IMR-90 (cell line): ENCODE measurements at regions not wholly inside any gene's neighbourhood (a gene's known extent, or its start where the extent isn't known, plus 50 kb on each side); places are given as distances from the start of the nearest gene placed in this dataset.

Experiments
- ATAC-seq: fragments of 200-7000 bp; cut with Tn5 transposase; 2 replicates; pipeline ENCODE4 v1.9.1; 2020; ENCODE audit warnings: low read depth, mild to moderate bottlenecking, moderate library complexity
- BruUV-seq: library from RNA; stranded (reverse); fragments of 400-500 nt; replicated peaks from 2 replicates; lab custom pipeline; 2021; lab: Mats Ljungman, UMichigan
- CTCF ChIA-PET: fragments of 300-600 bp; formaldehyde crosslinking; extraction: SDS; loops from one replicate; lab custom pipeline; 2021; ENCODE audit warnings: antibody characterized with exemption; lab: Yijun Ruan, JAX
- POLR2A ChIA-PET: fragments of 300-600 bp; sonication (Branson Sonifier 250); formaldehyde crosslinking; loops from one replicate; lab custom pipeline; 2022; ENCODE audit warnings: antibody characterized with exemption; ENCODE audit not compliant: unreplicated experiment; lab: Charles Lee
- DNase-seq: peaks from one replicate; pipeline ENCODE4 v3.0.0; 2013
- H2AFZ ChIP-seq: replicated peaks from 2 replicates; pipeline ENCODE3; 2013; ENCODE audit warnings: low read length, mild to moderate bottlenecking; ENCODE audit not compliant: poor library complexity
- H2AK5ac ChIP-seq: 2 replicates; pipeline ENCODE4 v1.6.1; 2013; ENCODE audit warnings: low read depth, low read length, inconsistent platforms
- H2AK9ac ChIP-seq: replicated peaks from 2 replicates; pipeline ENCODE3; 2013; ENCODE audit warnings: mild to moderate bottlenecking, low read depth, low read length, moderate library complexity; ENCODE audit not compliant: poor library complexity
- H2BK120ac ChIP-seq: 2 replicates; pipeline ENCODE4 v1.6.1; 2013; ENCODE audit warnings: low read depth, low read length, inconsistent platforms
- H2BK15ac ChIP-seq: 3 replicates; pipeline ENCODE4 v1.6.1; 2013; ENCODE audit warnings: low read depth, low read length, inconsistent platforms
- H2BK20ac ChIP-seq: 2 replicates; pipeline ENCODE4 v1.6.1; 2013; ENCODE audit warnings: low read depth, mild to moderate bottlenecking, inconsistent platforms, low read length, moderate library complexity
- H2BK5ac ChIP-seq: 2 replicates; pipeline ENCODE4 v1.6.1; 2013; ENCODE audit warnings: mild to moderate bottlenecking, low read depth, low read length, inconsistent platforms; ENCODE audit not compliant: poor library complexity, severe bottlenecking
- H3K14ac ChIP-seq: replicated peaks from 2 replicates; pipeline ENCODE4 v1.6.1; 2013; ENCODE audit warnings: low read depth, low read length, inconsistent platforms
- H3K18ac ChIP-seq: 2 replicates; pipeline ENCODE4 v1.6.1; 2013; ENCODE audit warnings: low read depth, low read length, control low read depth
- H3K23ac ChIP-seq: 2 replicates; pipeline ENCODE4 v1.6.1; 2013; ENCODE audit warnings: low read depth, low read length, inconsistent platforms
- H3K27ac ChIP-seq: 2 replicates; pipeline ENCODE4 v1.5.1; 2013; ENCODE audit warnings: mild to moderate bottlenecking, control low read depth, low read length; ENCODE audit not compliant: insufficient read depth
- H3K27me3 ChIP-seq: 2 replicates; pipeline ENCODE4 v1.6.1; 2013; ENCODE audit warnings: low read length; ENCODE audit not compliant: control insufficient read depth, insufficient read depth
- H3K36me3 ChIP-seq: 2 replicates; pipeline ENCODE4 v1.6.1; 2013; ENCODE audit warnings: low read length, mixed read lengths; ENCODE audit not compliant: control insufficient read depth, insufficient read depth
- H3K4ac ChIP-seq: 2 replicates; pipeline ENCODE4 v1.6.1; 2013; ENCODE audit warnings: low read depth, low read length, inconsistent platforms
- H3K4me1 ChIP-seq: 2 replicates; pipeline ENCODE4 v1.6.1; 2013; ENCODE audit warnings: low read length, mixed read lengths; ENCODE audit not compliant: control insufficient read depth, insufficient read depth
- H3K4me2 ChIP-seq: 2 replicates; pipeline ENCODE4 v1.6.1; 2013; ENCODE audit warnings: low read depth, mild to moderate bottlenecking, control low read depth, low read length, moderate library complexity
- H3K4me3 ChIP-seq: 2 replicates; pipeline ENCODE4 v1.5.1; 2013; ENCODE audit warnings: low read depth, mild to moderate bottlenecking, control low read depth, low read length, moderate library complexity; ENCODE audit not compliant: insufficient read depth
- H3K56ac ChIP-seq: 2 replicates; pipeline ENCODE4 v1.6.1; 2013; ENCODE audit warnings: low read length, inconsistent platforms; ENCODE audit not compliant: insufficient read depth; ENCODE audit errors: extremely low read depth
- H3K79me1 ChIP-seq, 2 experiments: 2 replicates each; pipeline ENCODE4 v1.6.1; 2013; ENCODE audit warnings: low read length in 2 of 2, inconsistent platforms in 1 of 2, low read depth in 1 of 2
- H3K9ac ChIP-seq: 2 replicates; pipeline ENCODE4 v1.6.1; 2013; ENCODE audit warnings: low read depth, low read length, control low read depth
- H3K9me1 ChIP-seq: 2 replicates; pipeline ENCODE4 v1.6.1; 2013; ENCODE audit warnings: low read length, inconsistent platforms; ENCODE audit not compliant: insufficient read depth
- H3K9me3 ChIP-seq: 2 replicates; pipeline ENCODE4 v1.6.1; 2013; ENCODE audit warnings: low read length; ENCODE audit not compliant: control insufficient read depth, insufficient read depth
- H4K20me1 ChIP-seq: 2 replicates; pipeline ENCODE4 v1.6.1; 2013; ENCODE audit warnings: low read length, inconsistent platforms; ENCODE audit not compliant: insufficient read depth
- H4K5ac ChIP-seq: 2 replicates; pipeline ENCODE4 v1.6.1; 2013; ENCODE audit warnings: mild to moderate bottlenecking, low read depth, low read length, control low read depth
- H4K8ac ChIP-seq, 2 experiments: 2 replicates each; pipeline ENCODE4 v1.6.1; 2013; ENCODE audit warnings: low read depth in 2 of 2, low read length in 2 of 2, control low read depth in 1 of 2, inconsistent platforms in 1 of 2
- H4K91ac ChIP-seq: 2 replicates; pipeline ENCODE4 v1.6.1; 2013; ENCODE audit warnings: low read depth, low read length, inconsistent platforms; ENCODE audit not compliant: insufficient read depth
- BHLHE40 ChIP-seq: fragments of 150-350 bp; IDR thresholded peaks from 2 replicates; pipeline ENCODE4 v1.6.1; 2016; ENCODE audit warnings: mild to moderate bottlenecking, low read depth, low read length
- CEBPB ChIP-seq: IDR thresholded peaks from 2 replicates; pipeline ENCODE4 v1.6.1; 2012; ENCODE audit warnings: low read depth, low read length, improper control_type of control experiment
- CHD1 ChIP-seq: IDR thresholded peaks from 2 replicates; pipeline ENCODE4 v1.6.1; 2012; ENCODE audit warnings: low read depth, low read length, improper control_type of control experiment
- FOS ChIP-seq: fragments of 150-350 bp; IDR thresholded peaks from 2 replicates; pipeline ENCODE4 v1.6.1; 2016; ENCODE audit warnings: low read depth, low read length
- MAFK ChIP-seq: IDR thresholded peaks from 2 replicates; pipeline ENCODE4 v1.6.1; 2012; ENCODE audit warnings: low read depth, low read length, improper control_type of control experiment
- MAZ ChIP-seq: IDR thresholded peaks from 2 replicates; pipeline ENCODE4 v1.6.1; 2012; ENCODE audit warnings: low read depth, mild to moderate bottlenecking, low read length, improper control_type of control experiment, moderate library complexity, borderline replicate concordance
- MXI1 ChIP-seq: IDR thresholded peaks from 2 replicates; pipeline ENCODE4 v1.6.1; 2012; ENCODE audit warnings: low read depth, mild to moderate bottlenecking, low read length, moderate library complexity, borderline replicate concordance
- POLR2A ChIP-seq: IDR thresholded peaks from 2 replicates; pipeline ENCODE4 v1.6.1; 2012; ENCODE audit warnings: mild to moderate bottlenecking, low read depth, low read length
- RAD21 ChIP-seq: IDR thresholded peaks from 2 replicates; pipeline ENCODE4 v1.6.1; 2012; ENCODE audit warnings: low read length, improper control_type of control experiment
- RCOR1 ChIP-seq: IDR thresholded peaks from 2 replicates; pipeline ENCODE4 v1.6.1; 2012; ENCODE audit warnings: mild to moderate bottlenecking, low read length, improper control_type of control experiment; ENCODE audit not compliant: insufficient replicate concordance
- RFX5 ChIP-seq: IDR thresholded peaks from 2 replicates; pipeline ENCODE4 v1.8.0; 2012; ENCODE audit warnings: low read depth, mild to moderate bottlenecking, low read length, moderate library complexity
- WGBS, 2 experiments: methylation state at CpG; one replicate each; pipeline versions ENCODE4 v1.1.5 to v1.1.7; 2013; ENCODE audit warnings: missing lambda C conversion rate in 2 of 2; ENCODE audit not compliant: insufficient read length in 1 of 2; ENCODE audit errors: extremely low coverage in 2 of 2; 5-methylcytosine and 5-hydroxymethylcytosine counted together
- dilution Hi-C: fragments of 300-500 bp; cut with HindIII; formaldehyde crosslinking; loops from one replicate; pipeline ENCODE4 v1.14.3; 2018; ENCODE audit warnings: low sequenced_read_pairs; ENCODE audit not compliant: unreplicated experiment
- in situ Hi-C: fragments of 300-500 bp; cut with MboI; formaldehyde crosslinking; loops from 3 replicates; pipeline ENCODE4 v1.14.3; 2019; ENCODE audit warnings: low sequenced_read_pairs, inconsistent platforms, mixed read lengths
- intact Hi-C: fragments of 100-400 bp; cut with micrococcal nuclease; formaldehyde crosslinking; loops from 2 replicates; pipeline ENCODE4 v1.10.0; 2022
- TF ChIP-seq, protein P1 (sequence below): conservative IDR thresholded peaks from 2 replicates; pipeline ENCODE4 v1.5.1; 2012; ENCODE audit warnings: mild to moderate bottlenecking, low read depth, low read length, improper control_type of control experiment
- TF ChIP-seq, protein P2 (sequence below): fragments of 150-350 bp; IDR thresholded peaks from 2 replicates; pipeline ENCODE4 v1.6.1; 2016; ENCODE audit warnings: low read depth, mild to moderate bottlenecking, low read length, moderate library complexity, borderline replicate concordance

GRCh38 chr10:125428054-125428453, 254.9 kb downstream of the TEX36 start:
- Histone ChIP-seq H4K20me1 (no peaks in the 10 kb centered on the region), H3K36me3 (no peaks in the 10 kb centered on the region), H4K8ac (no peak overlapping the region), H3K14ac (no peak overlapping the region), H3K27me3 (peaks cover 3% of the 10 kb centered on the region), H2AFZ (no peak overlapping the region), H3K9me3 (no peaks in the 10 kb centered on the region; the same call in 1 of the 2 replicates), H3K79me1 (no peaks in the 10 kb centered on the region), H3K9ac (no peak overlapping the region), H4K91ac (no peak overlapping the region), H3K9me1 (no peaks in the 10 kb centered on the region), H3K27ac (no peak overlapping the region), H2BK15ac (no peak overlapping the region), H3K23ac (no peak overlapping the region), H3K18ac (no peak overlapping the region), H2AK9ac (no peak overlapping the region), H2BK20ac (no peak overlapping the region), H3K4me3 (no peak overlapping the region), H4K5ac (no peak overlapping the region), H2AK5ac (no peak overlapping the region), H3K4me1 (no peaks in the 10 kb centered on the region), H3K4ac (no peak overlapping the region), H2BK120ac (no peak overlapping the region), H2BK5ac (no peak overlapping the region), H3K56ac (no peak overlapping the region), H3K4me2 (no peak overlapping the region)
- in situ Hi-C loops (no loop called here), intact Hi-C loops (no loop called here), dilution Hi-C loops (no loop called here)
- CTCF ChIA-PET = no interaction called here
- TF ChIP-seq CEBPB (no peak), FOS (no peak), RAD21 (no peak), MAZ (no peak), CHD1 (no peak), POLR2A (no peak), RCOR1 (no peak), RFX5 (no peak), MAFK (no peak), BHLHE40 (no peak), MXI1 (no peak)
- TF ChIP-seq, protein P1, sequence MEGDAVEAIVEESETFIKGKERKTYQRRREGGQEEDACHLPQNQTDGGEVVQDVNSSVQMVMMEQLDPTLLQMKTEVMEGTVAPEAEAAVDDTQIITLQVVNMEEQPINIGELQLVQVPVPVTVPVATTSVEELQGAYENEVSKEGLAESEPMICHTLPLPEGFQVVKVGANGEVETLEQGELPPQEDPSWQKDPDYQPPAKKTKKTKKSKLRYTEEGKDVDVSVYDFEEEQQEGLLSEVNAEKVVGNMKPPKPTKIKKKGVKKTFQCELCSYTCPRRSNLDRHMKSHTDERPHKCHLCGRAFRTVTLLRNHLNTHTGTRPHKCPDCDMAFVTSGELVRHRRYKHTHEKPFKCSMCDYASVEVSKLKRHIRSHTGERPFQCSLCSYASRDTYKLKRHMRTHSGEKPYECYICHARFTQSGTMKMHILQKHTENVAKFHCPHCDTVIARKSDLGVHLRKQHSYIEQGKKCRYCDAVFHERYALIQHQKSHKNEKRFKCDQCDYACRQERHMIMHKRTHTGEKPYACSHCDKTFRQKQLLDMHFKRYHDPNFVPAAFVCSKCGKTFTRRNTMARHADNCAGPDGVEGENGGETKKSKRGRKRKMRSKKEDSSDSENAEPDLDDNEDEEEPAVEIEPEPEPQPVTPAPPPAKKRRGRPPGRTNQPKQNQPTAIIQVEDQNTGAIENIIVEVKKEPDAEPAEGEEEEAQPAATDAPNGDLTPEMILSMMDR = no peak
- TF ChIP-seq, protein P2, sequence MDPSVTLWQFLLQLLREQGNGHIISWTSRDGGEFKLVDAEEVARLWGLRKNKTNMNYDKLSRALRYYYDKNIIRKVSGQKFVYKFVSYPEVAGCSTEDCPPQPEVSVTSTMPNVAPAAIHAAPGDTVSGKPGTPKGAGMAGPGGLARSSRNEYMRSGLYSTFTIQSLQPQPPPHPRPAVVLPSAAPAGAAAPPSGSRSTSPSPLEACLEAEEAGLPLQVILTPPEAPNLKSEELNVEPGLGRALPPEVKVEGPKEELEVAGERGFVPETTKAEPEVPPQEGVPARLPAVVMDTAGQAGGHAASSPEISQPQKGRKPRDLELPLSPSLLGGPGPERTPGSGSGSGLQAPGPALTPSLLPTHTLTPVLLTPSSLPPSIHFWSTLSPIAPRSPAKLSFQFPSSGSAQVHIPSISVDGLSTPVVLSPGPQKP = no peak
- POLR2A ChIA-PET = no interaction called here
- WGBS, 2 experiments = 60% methylated on average over 8 of the region's 10 CpGs; no CpG with 5 or more reads in 1 of the 2 experiments
- BruUV-seq = no TSS peak
- ATAC-seq (no peak), DNase-seq (no peak)
